T-helper 2 cell (primary cell): ENCODE measurements at regions not wholly inside any gene's neighbourhood (a gene's known extent, or its start where the extent isn't known, plus 50 kb on each side); places are given as distances from the start of the nearest gene placed in this dataset.
"Not testable (repeated sequence)": the region's sequence is repeated elsewhere in the genome, so short reads cannot be mapped to it uniquely, and the experiment has no call there.

Experiments used
- DNase-seq, 5 experiments: peaks; one replicate each; pipeline versions ENCODE4 v3.0.0 to v3.0.0-alpha.2; 2012 to 2022

DNA sequence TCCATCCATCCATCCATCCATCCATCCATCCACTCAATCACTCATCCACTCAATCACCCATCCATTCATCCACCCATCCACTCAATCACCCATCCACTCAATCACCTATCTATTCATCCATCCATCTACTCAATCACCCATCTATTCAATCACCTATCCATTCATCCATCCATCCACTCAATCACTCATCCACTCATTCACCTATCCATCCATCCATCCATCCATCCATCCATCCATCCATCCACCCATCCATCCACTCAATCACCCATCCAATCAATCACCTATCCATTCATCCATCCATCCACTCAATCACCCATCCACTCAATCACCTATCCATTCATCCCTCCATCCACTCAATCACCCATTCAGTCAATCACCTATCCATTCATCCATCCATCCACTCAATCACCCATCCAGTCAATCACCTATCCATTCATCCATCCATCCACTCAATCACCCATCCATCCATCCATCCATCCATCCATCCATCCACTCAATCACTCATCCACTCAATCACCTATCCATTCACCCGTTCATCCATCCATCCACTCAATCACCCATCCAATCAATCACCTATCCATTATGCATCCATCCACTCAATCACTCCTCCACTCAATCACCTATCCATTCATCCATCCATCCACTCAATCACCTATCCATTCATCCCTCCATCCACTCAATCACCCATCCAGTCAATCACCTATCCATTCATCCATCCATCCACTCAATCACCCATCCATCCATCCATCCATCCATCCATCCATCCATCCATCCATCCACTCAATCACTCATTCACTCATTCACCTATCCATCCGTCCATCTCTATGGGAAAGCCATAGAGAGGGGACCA lies 114.7 kb upstream of the ZBTB40 start:
- not testable (repeated sequence) for DNase-seq

GRCh38 chr1:22338071-22338765 lies 113.4 kb upstream of the ZBTB40 start:
- DNase-seq = no peak

- no peak for DNase-seq
These were observed 112.4 kb upstream of the ZBTB40 start for GRCh38 chr1:22339237-22339636.

DNA sequence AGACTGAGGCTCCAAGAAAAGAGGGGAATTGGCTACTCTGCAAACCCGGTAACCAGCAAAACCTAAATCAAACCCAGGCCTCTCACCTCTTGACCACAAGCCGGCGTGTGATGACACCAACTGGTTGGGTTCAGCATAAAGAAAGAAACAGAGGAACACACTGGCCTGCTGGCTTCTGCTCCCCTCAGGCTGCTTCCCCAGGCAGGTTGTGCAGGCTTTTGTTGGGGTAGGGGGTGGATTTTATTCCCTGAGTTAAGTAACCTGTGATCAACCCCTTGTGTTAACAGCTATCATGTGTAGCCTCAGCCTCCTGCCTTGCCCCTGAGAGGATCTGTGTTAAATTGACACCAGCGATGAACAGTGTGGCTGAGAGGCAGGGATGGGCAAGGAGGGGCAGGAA lies 111.6 kb upstream of the ZBTB40 start:
- no peak for DNase-seq

DNA sequence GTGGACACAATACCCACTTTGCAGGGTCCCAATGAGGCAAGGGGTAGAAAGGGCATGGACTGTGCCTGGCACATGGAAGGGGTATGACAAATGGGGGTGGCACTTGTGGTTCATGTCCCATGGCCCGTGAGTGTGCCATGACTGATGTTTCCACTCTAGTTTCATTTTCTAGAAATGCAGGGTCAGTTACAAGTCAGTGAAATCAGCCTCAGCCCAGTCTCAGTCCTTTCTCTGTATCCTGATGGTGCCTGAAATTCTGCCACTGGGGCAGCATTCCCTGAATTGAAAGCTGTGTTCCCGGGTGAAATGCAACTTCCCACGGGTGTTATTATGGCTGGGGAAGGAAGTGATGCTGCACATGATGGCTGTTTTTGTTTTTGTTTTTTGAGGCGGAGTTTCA lies 110.8 kb upstream of the ZBTB40 start:
- DNase-seq = no peak

DNA sequence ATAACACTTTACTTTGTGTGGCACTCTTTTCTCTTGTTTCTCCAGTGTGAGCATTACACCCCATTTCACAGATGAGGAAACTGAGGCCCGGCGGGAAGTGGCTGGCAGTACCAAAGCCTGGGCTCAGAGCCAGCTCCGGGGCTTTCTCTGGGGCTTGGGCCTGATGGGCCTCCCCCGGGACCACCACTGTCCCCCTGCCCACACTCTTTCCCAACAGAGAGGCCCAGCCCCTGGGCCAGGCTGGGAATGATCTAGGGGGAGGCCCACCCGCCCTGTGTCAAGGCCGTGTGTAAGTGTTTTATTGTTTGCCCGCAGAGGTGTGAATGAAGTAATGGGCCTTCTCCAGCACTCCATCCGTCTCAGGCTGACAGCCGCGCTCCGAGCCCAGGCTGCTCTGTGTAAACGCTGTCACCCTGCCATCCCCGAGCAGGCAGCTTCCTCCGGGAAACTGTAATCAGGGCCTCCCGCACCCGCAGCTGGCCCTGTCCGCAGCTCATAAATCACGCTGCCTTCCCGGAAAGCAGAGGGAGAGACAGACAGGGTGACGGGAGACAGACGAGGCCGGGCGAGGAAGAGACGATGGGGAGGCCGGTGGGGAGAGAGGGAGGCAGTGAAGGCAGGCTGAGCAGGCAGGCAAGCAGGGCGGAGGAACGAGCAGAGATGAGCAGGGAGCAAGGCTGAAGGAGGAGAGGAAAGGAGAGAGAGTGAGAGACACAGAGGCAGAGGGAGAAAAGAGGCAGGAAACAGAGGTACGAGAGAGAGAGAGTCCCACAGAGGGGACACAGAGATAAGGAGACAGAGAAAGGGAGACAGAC lies 109.7 kb upstream of the ZBTB40 start:
- DNase-seq = no peak

DNA sequence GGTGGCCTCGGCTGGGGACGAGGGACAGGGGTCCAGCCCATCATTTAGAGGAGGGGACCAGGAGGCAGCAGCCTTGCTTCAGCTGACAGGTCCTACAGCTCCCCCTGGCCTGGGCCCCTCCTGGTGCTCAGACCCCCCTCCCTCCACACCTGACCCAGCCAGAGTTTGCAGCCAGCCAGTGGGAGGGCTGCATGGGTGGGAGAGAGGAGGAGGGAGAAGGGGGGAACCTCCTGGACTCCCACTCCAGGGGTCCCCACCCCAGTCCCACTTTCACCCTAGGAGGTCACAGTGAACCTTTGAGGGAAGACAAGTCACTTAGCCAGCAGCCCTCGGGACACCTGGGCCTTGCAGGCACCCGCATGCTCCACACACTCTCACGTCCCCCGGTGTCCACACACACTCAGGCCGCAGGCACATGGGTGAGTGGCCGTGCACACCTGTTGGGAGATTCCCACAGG lies 108.9 kb upstream of the ZBTB40 start:
- no peak for DNase-seq

DNA sequence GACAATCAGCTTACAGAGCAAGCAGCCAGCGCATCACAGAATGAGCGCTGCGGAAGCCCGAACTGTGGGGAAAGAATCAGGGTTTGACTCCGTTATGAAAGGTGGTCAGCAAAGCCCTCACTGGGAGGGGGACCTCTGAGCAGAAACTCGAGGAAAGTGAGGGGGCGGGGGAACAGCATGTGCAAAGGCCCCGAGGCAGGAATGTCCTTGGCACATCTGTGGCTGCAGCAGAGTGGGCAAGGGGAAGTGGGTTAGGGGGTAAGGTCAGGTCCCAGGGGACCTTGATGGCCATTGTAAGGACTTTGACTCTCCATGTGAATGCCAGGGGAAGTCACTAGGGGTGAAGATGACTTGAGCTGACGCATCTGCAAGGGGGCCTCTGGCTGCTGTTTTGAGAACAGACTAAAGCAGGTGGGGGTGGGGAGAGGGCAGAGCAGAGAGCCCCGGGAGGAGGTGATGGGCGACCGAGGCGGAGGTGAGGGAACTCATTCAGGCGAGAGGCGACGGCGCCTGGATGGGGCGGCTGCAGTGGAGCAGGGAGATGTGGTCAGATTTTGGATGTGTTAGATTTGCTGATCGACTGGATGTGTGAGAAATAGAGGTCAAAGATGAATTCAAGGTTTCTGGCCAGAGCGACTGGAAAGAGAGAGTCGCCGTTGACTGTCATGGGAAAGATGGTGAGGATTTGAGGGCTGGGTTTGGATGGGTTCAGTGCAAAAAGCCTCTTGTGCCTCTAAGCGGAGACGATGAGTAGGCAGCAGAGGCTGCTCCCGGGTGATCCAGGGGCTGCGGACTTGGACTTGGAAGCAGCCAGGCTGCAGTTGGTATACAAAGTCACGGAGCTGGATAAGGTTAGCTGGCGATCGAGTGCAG lies 108.0 kb upstream of the ZBTB40 start:
- no peak for DNase-seq

- DNase-seq = no peak
These were observed 107.4 kb upstream of the ZBTB40 start for GRCh38 chr1:22344329-22344630.

DNA sequence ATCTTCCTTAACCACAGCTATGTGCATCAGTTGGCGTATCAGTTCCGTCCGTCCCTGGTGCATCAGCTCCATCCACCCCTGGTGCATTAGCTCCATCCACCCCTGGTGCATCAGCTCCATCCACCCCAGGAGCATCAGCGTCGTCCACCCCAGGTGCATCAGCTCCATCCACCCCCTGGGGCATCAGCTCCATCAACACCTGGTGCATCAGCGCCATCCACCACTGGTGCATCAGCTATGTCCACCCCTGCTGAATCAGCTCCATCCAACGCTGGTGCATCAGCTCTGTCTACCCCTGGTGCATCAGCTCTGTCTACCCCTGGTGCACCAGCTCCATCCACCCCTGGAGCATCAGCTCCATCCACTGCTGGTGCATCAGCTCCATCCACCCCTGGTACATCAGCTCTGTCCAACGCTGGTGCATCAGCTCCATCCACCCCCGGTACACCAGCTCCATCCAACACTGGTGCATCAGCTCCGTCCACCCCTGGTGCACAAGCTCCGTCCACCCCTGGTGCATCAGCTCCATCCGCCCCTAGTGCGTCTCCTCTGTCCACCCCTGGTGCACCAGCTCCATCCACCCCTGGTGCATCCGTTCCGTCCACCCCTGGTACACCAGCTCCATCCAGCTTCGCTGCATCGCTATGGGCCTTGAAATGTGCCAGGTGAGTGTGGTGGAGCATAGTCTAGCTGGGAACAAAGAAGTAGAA lies 106.6 kb upstream of the ZBTB40 start:
- no peak for DNase-seq

DNA sequence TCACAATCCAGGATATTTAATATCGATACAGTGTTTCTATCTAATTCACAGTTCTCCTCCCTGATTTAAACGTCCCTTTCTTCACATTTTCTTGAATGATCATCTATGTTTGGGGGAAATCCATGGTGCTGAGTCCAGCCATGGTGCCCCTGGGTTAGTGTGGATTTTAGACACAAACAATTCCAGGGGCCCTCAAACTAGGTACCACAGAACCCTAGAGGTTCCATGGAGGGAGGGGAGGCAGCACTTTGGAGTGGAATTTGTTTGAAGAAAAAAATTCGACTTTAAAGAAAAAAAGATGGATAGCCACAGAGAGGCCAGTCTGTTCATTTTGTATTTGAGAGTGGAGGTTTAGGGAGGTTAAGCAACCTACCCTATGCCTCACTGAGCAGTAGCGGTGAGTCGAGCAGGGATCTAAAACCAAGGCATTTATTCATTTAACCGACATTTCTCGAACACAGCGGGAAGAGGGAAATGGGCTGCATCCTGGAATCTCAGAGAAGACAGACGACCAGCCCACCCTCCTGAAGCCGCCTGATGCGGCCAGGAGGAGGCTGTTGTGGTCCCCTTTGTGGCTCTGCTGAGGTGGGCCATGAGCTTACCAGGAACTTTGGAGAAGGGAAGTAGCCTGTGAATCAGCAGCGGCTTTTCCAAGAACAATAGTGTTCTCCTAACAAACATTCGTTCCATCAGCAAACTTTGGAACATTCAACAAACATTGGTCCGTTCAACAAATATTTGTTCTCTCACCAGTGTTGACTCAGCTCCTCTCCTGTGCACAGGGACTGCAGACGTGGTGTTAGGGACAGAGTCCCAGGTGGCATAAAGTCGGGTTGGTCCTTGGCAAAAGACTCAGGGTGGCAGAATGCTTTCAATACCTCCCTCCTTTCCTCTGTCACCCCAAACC lies 103.5 kb upstream of the ZBTB40 start:
- DNase-seq = no peak

DNA sequence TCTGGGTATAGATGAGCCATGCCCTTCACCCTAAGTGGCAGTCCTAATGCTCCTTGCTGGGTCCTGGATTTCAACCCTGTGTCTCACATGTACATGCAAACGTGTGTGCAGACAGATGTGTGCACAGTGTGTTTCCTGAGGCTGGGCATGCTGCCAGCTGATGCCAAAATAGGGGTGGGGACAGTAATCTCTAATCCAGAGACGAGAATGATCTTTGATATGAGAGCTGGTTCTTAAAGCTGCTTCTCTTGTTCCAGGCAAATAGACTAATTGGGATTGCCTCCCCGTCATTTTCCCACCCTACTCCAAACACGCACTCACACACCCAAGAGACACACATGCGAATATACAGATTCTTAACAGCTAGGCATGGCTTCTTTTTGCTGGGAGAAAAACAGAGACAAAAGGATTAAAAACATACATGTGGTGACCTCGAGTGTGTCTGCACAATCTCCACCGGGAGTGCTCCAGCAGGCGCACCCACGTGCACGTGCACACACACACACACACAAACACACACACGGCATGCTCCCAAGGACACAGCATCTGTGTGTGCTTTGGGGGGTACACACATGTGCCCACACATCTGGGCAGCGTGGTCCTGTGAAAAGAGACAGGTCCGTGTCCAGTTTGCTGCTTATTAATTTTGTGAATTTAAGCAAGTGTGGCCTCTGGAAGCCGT lies 102.1 kb upstream of the ZBTB40 start:
- no peak for DNase-seq

DNA sequence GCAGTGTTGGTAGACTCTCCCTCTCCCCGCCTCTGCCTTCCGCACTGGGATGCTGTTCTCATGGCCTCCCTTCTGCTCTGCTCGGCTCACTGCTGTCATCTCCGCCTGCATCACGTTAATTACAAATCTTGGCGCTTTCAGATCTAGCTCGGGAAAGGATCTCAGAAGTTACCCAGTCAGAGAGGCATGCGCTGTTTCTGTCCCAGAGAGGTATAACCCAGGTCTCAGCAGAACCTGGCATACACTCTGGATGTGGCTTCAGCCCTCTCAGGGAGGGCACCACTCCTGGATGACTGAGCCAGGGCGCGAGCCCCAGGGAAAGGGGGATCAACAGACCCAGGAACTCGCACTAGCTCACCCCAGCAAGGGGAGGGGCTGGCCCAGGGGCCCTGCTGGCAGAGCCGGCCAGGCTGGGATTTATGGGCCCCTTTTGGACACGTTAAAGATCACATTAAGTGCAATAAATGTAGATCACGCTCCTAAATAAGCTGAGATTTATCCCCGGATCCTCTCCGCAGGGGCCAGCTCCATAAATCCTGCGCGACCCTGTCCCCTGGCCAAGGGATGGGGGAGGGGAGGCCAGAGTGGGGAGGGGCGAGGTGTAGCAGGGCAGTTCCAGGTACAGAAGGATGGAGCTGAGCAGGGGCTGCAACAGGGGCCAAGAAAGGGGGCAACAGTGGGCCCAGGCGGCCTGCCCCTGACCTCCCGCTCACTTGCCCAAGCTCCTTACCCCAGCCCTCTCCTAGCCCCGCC lies 101.3 kb upstream of the ZBTB40 start:
- DNase-seq = no peak

GRCh38 chr1:22350924-22351767 lies 100.5 kb upstream of the ZBTB40 start:
- no peak for DNase-seq

DNA sequence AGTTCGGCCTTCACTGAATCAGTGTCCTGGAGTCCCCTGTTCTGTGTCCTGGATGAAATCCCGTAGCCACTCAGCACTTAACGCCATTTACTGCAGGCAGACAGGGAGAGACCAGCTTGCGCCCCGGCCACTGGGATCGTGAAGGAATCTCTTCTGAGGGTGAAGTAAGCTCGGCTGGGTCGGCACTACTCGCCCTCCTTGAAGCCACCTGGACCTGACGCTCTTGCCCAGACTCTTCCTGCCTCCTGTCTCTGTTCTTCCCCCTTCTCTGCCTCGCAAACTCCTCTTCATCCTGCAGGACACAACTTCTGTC lies 99.9 kb upstream of the ZBTB40 start:
- no peak for DNase-seq

- no peak for DNase-seq
These were observed 99.3 kb upstream of the ZBTB40 start for GRCh38 chr1:22352355-22352754.

DNA sequence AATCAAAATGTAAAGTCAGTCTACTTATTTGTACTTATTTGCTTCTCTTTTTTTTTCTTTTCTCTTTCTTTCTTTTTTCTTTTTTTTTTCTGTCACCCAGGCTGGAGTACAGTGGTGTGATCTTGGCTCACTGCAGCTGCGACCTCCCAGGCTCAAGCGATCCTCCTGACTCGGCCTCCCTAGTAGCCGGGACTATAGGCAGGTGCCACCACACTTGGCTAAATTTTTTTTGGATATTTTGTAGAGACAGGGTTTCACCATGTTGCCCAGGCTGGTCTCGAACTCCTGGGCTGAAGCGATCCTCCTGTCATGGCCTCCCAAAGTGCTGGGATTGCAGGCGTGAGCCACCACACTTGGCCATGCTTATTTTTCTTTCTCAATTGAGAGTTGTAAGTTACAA lies 98.8 kb upstream of the ZBTB40 start:
- DNase-seq = no peak

DNA sequence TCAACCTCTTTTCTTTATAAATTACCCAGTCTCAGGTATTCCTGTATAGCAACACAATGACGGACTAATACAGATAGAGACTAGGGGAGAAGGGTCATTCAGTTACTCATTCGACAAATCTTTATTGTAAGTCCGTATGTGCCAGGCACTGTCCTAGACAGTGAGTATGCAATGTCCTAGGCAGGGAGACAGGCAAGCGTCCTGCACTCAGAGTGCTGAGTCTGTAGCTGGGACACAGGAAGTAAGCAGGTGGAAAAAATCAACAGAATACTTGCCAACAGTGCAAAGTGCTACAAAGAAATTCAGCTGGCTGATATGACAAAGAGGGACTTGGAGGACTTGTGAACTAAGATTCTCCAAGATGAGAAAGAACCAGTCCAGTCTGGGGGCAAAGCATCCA lies 92.2 kb upstream of the ZBTB40 start:
- no peak for DNase-seq
